ENCODE measurements at regions not wholly inside any gene's neighbourhood (a gene's known extent, or its start where the extent isn't known, plus 50 kb on each side); places are given as distances from the start of the nearest gene placed in this dataset.
A peak's percentile ranks its signal among the peaks of the same experiment; 100 is the strongest.

DNA sequence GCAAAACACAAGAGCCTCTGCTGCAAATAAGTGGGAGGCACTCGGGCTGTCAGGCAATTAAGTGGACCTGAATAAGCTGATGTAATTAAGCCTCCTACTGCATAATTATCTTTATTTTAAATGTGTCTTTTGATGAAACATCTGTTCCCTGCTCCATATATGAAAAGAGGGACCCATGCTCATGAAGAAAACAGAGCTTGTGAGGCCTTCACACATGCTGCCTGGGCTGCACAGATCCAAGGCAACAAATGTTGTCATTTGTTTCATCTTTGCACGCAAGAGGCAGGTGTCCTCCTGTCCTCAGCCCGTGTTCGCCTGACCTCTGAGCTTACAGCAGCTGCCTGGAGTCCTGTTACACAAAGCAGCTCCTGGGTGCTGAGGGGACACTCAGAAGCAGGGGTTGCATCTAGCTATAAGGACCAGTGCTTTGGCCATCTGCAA lies 381.1 kb downstream of the ZNF608 start:
- Histone ChIP-seq H4K8ac (ENCODE audit: extremely low read depth, insufficient read depth, low read length) (no peak overlapping the region), H3K18ac (ENCODE audit: extremely low read depth, low read length) (no peak overlapping the region), H4K5ac (ENCODE audit: insufficient read length, low read depth, low read length) (no peak overlapping the region), H2AFZ (ENCODE audit: low read length) (peak overlapping the region; percentile 49; the same call in 1 of the 2 replicates), H3K4ac (replicated peaks; ENCODE audit: insufficient read length, low read depth, low read length) (no peak overlapping the region), H3K27ac (ENCODE audit: low read depth, low read length) (no peak overlapping the region), H3K9ac (replicated peaks in 1 of 4; ENCODE audit: extremely low read depth in 1 of 4, low read depth in 3 of 4, low read length in 3 of 4) (no peak overlapping the region), H3K14ac (ENCODE audit: insufficient read length) (no peak overlapping the region), H2AK5ac (ENCODE audit: low read depth, low read length) (no peak overlapping the region), H3K23me2 (ENCODE audit: low read depth, low read length) (no peaks in the 10 kb centered on the region), H3K4me2 (ENCODE audit: insufficient read depth in 1 of 2, low read depth in 2 of 2, low read length in 2 of 2) (no peak overlapping the region), H4K20me1 (replicated peaks in 1 of 2; ENCODE audit: control insufficient read depth in 1 of 2, insufficient read depth in 2 of 2, low read length in 2 of 2) (no peaks in the 10 kb centered on the region), H2BK20ac (ENCODE audit: low read length) (no peak overlapping the region; the same call in 1 of the 2 replicates), H2BK5ac (ENCODE audit: low read depth, low read length) (peak overlapping the region; percentile 57), H4K91ac (replicated peaks; ENCODE audit: insufficient read length, low read length) (no peak overlapping the region), H3K4me3 (ENCODE audit: extremely low read depth in 1 of 4, insufficient read depth in 2 of 4, low read depth in 3 of 4, low read length in 4 of 4) (no peak overlapping the region), H3K4me1 (replicated peaks in 1 of 4; ENCODE audit: control insufficient read depth in 3 of 4, insufficient read depth in 4 of 4, low read length in 3 of 4) (no peaks in the 10 kb centered on the region), H3K79me1 (ENCODE audit: low read depth, low read length) (no peaks in the 10 kb centered on the region), H3K23ac (ENCODE audit: insufficient read length) (no peak overlapping the region), H2BK15ac (ENCODE audit: low read length) (peak overlapping the region; percentile 35; the same call in 1 of the 2 replicates), H2BK12ac (ENCODE audit: low read depth, low read length) (0 out of 2 replicates have a peak overlapping the region, but pooled peaks have one; percentile 22), H3K36me3 (ENCODE audit: control insufficient read depth in 2 of 4, insufficient read depth in 4 of 4, low read length in 3 of 4) (no peaks in the 10 kb centered on the region), H3K79me2 (ENCODE audit: control insufficient read depth in 1 of 2, insufficient read depth in 2 of 2, low read length in 2 of 2) (no peaks in the 10 kb centered on the region), H3K56ac (replicated peaks; ENCODE audit: insufficient read length, low read depth, low read length) (no peak overlapping the region), H3K9me3 (ENCODE audit: insufficient read depth in 2 of 2, low read depth in 1 of 2, low read length in 1 of 2) (no peaks in the 10 kb centered on the region), H3K27me3 (replicated peaks in 1 of 4; ENCODE audit: control insufficient read depth in 3 of 4, extremely low read depth in 1 of 4, insufficient read depth in 3 of 4, low read length in 3 of 4) (no peaks in the 10 kb centered on the region), H2BK120ac (replicated peaks; ENCODE audit: low read depth, low read length) (no peak overlapping the region)
- 98% methylated on average over 4 of the region's 4 CpGs; no CpG with 5 or more reads in 1 of the 2 experiments for WGBS, 2 experiments (ENCODE audit: extremely low coverage in 1 of 2, insufficient coverage in 1 of 2, insufficient read length in 1 of 2, insufficient replicate concordance in 2 of 2, low coverage in 1 of 2, low lambda C conversion rate in 2 of 2, missing lambda C conversion rate in 1 of 2)
- FAIRE-seq (no peak), DNase-seq (ENCODE audit: low read depth in 1 of 2, low spot score in 2 of 2) (no peak)
- ChIA-PET POLR2A (ENCODE audit: partially characterized antibody) (no interaction called here), CTCF (ENCODE audit: partially characterized antibody) (interaction anchor here (1.1 kb wide), 1 partner anchor 99 kb away, joined by 3 read pairs; no protein-coding TSS in a partner anchor)
- TF ChIP-seq, protein P1, sequence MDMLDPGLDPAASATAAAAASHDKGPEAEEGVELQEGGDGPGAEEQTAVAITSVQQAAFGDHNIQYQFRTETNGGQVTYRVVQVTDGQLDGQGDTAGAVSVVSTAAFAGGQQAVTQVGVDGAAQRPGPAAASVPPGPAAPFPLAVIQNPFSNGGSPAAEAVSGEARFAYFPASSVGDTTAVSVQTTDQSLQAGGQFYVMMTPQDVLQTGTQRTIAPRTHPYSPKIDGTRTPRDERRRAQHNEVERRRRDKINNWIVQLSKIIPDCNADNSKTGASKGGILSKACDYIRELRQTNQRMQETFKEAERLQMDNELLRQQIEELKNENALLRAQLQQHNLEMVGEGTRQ (IDR thresholded peaks at IDR 0.05; ENCODE audit: low read length): no peak
- TF ChIP-seq, protein P2, sequence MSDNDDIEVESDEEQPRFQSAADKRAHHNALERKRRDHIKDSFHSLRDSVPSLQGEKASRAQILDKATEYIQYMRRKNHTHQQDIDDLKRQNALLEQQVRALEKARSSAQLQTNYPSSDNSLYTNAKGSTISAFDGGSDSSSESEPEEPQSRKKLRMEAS (IDR thresholded peaks at IDR 0.05): no peak
- no peak for TF ChIP-seq POLR2A (IDR thresholded peaks at IDR 0.05; ENCODE audit: control extremely low read depth in 1 of 2, low read depth in 2 of 2, low read length in 2 of 2)
- TF ChIP-seq CEBPB (IDR thresholded peaks at IDR 0.05; ENCODE audit: low read depth, low read length): no peak
- no peak for TF ChIP-seq KDM1A (IDR thresholded peaks at IDR 0.05; ENCODE audit: borderline replicate concordance, low read length)
- no peak for TF ChIP-seq EZH2 (IDR thresholded peaks at IDR 0.05; ENCODE audit: low read depth, low read length, severe bottlenecking)
- TF ChIP-seq RBBP5 (IDR thresholded peaks at IDR 0.05; ENCODE audit: borderline replicate concordance, low read depth, low read length): no peak
- no peak for TF ChIP-seq BACH1 (IDR thresholded peaks at IDR 0.05; ENCODE audit: low read length)
- no peak for TF ChIP-seq POLR2AphosphoS5 (IDR thresholded peaks at IDR 0.05; ENCODE audit: low read depth, low read length)
- no peak for TF ChIP-seq EP300 (IDR thresholded peaks at IDR 0.05; ENCODE audit: borderline replicate concordance in 1 of 2, low read depth in 2 of 2, low read length in 2 of 2)

Measured in H1 (cell line).